GM23248 (cell line): ENCODE measurements at regions not wholly inside any gene's neighbourhood (a gene's known extent, or its start where the extent isn't known, plus 50 kb on each side); places are given as distances from the start of the nearest gene placed in this dataset.
"Not testable (repeated sequence)": the region's sequence is repeated elsewhere in the genome, so short reads cannot be mapped to it uniquely, and the experiment has no call there.

Experiments used
- EZH2 ChIP-seq: fragments of 200-600 bp; sonication (generic); IDR thresholded peaks from 2 replicates; pipeline ENCODE4 v1.6.1; 2018; ENCODE audit warnings: antibody characterized with exemption, mild to moderate bottlenecking; ENCODE audit not compliant: insufficient read depth, poor library complexity, severe bottlenecking
- EZH2phosphoT487 ChIP-seq: fragments of 200-600 bp; sonication (generic); IDR thresholded peaks from 2 replicates; pipeline ENCODE4 v1.6.1; 2018; ENCODE audit warnings: antibody characterized with exemption, moderate library complexity, mild to moderate bottlenecking, low read depth; ENCODE audit not compliant: insufficient read depth

DNA sequence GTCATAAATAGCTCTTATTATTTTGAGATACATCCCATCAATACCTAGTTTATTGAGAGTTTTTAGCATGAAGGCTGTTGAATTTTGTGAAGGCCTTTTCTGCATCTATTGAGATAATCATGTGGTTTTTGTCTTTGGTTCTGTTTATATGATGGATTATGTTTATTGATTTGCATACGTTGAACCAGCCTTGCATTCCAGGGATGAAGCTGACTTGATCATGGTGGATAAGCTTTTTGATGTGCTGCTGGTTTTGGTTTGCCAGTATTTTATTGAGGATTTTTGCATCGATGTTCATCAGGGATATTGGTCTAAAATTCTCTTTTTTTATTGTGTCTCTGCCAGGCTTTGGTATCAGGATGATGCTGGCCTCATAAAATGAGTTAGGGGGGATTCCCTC is 62.4 kb downstream of the GPR88 start:
- TF ChIP-seq EZH2phosphoT487, EZH2: not testable (repeated sequence)
